ENCODE measurements at regions not wholly inside any gene's neighbourhood (a gene's known extent, or its start where the extent isn't known, plus 50 kb on each side); places are given as distances from the start of the nearest gene placed in this dataset.

DNA sequence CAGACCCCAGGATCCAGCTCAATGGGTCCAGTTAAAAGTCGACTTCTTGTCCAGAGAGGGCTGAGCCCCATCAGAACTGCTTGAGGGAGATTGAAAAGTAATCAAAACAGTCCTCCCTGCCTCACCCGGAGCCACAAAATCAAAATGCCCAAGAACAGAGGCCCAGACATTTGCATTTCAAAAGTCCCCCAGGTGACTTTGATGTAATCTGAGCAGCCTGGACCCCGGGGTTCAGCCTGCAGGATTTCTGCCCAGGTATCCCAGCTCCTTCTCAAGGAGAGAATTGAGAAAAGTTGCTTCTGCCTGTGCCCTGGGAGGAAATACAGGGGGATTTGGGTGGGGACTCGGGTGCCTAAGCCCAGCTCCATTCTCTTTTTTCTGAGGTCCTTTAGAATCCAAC, 1385.0 kb downstream of the TBC1D22A start:
- no peak overlapping the region for H3K27ac ChIP-seq (ENCODE audit: low read depth, low read length)
- H3K27me3 ChIP-seq (ENCODE audit: control insufficient read depth, low read length) = no peaks in the 10 kb centered on the region
- H3K9me3 ChIP-seq (ENCODE audit: control insufficient read depth, insufficient read depth, low read length) = no peaks in the 10 kb centered on the region
- H3K4me1 ChIP-seq (ENCODE audit: control insufficient read depth, low read length) = peaks cover 12% of the 10 kb centered on the region
- H3K36me3 ChIP-seq (ENCODE audit: control insufficient read depth, low read length) = no peaks in the 10 kb centered on the region
- no peaks in the 10 kb centered on the region for H3K79me2 ChIP-seq (ENCODE audit: control insufficient read depth, low read length)
- TF ChIP-seq EZH2phosphoT487 (IDR thresholded peaks at IDR 0.05; ENCODE audit: borderline replicate concordance, low read length) = no peak
- TF ChIP-seq, protein P1, sequence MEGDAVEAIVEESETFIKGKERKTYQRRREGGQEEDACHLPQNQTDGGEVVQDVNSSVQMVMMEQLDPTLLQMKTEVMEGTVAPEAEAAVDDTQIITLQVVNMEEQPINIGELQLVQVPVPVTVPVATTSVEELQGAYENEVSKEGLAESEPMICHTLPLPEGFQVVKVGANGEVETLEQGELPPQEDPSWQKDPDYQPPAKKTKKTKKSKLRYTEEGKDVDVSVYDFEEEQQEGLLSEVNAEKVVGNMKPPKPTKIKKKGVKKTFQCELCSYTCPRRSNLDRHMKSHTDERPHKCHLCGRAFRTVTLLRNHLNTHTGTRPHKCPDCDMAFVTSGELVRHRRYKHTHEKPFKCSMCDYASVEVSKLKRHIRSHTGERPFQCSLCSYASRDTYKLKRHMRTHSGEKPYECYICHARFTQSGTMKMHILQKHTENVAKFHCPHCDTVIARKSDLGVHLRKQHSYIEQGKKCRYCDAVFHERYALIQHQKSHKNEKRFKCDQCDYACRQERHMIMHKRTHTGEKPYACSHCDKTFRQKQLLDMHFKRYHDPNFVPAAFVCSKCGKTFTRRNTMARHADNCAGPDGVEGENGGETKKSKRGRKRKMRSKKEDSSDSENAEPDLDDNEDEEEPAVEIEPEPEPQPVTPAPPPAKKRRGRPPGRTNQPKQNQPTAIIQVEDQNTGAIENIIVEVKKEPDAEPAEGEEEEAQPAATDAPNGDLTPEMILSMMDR (IDR thresholded peaks at IDR 0.05; ENCODE audit: low read depth, low read length, poor library complexity, severe bottlenecking) = no peak
- H3K4me2 ChIP-seq (ENCODE audit: low read length) = no peak overlapping the region
- H3F3A ChIP-seq (ENCODE audit: control insufficient read depth, insufficient read depth) = no peaks in the 10 kb centered on the region
- H3K9me2 ChIP-seq (replicated peaks; ENCODE audit: control insufficient read depth, low read length) = no peaks in the 10 kb centered on the region
- H3K4me3 ChIP-seq (ENCODE audit: low read length) = no peak overlapping the region
- no peaks in the 10 kb centered on the region for H4K20me1 ChIP-seq (ENCODE audit: control insufficient read depth, insufficient read depth, low read depth, low read length)

DNA sequence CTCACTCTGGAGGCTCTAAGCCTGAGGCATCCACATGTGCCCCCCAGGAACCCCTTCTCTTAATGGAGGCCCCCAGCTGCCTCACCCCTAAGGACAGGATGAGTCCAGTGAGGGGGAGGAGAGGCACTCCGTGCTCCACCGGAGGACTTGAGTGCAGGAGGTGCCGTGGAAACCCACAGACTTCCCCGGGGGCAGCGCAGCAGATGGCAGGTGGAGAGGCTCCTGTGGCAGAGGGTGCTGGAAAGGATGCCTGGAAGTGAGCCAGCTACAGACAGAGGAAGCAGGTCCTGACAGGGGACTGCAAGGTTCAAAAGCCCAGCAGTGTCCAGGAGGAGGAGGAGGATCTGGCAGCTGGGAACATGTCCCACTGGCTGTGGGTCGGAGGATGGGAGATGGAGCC, 1384.0 kb downstream of the TBC1D22A start:
- Histone ChIP-seq H3K4me3 (ENCODE audit: low read length) (no peak overlapping the region), H3K27ac (ENCODE audit: low read depth, low read length) (no peak overlapping the region), H3K9me3 (ENCODE audit: control insufficient read depth, insufficient read depth, low read length) (no peaks in the 10 kb centered on the region), H3K79me2 (ENCODE audit: control insufficient read depth, low read length) (no peaks in the 10 kb centered on the region), H3K27me3 (ENCODE audit: control insufficient read depth, low read length) (no peaks in the 10 kb centered on the region), H3K4me2 (ENCODE audit: low read length) (no peak overlapping the region), H3K4me1 (ENCODE audit: control insufficient read depth, low read length) (peaks cover 3% of the 10 kb centered on the region; the same call in 1 of the 2 replicates), H4K20me1 (ENCODE audit: control insufficient read depth, insufficient read depth, low read depth, low read length) (no peaks in the 10 kb centered on the region), H3K9me2 (replicated peaks; ENCODE audit: control insufficient read depth, low read length) (no peaks in the 10 kb centered on the region), H3F3A (ENCODE audit: control insufficient read depth, insufficient read depth) (no peaks in the 10 kb centered on the region), H3K36me3 (ENCODE audit: control insufficient read depth, low read length) (no peaks in the 10 kb centered on the region)
- TF ChIP-seq, protein P1 (IDR thresholded peaks at IDR 0.05; ENCODE audit: low read depth, low read length, poor library complexity, severe bottlenecking) = no peak
- no peak for TF ChIP-seq EZH2phosphoT487 (IDR thresholded peaks at IDR 0.05; ENCODE audit: borderline replicate concordance, low read length)

DNA sequence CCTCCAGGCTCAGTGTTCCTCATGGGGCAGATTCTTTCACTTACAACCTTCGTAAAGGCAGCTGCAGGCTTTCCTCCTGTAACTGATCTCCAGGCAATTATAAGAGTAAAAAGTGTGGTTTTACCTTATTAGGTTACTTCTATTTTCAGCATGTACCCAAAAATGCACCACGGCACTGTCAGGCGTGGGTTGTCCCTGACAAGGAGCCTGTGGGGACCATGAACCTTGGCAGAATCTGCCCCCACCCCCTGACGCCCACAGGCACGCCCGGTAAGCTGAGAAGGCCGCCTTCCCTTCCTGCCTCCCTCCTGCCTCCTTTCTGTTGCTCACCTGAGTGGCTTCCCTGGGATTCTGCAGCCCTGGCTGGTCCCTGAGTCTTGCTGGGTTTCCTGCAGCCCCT, 1383.3 kb downstream of the TBC1D22A start:
- Histone ChIP-seq H3K4me1 (ENCODE audit: control insufficient read depth, low read length) (peaks cover 3% of the 10 kb centered on the region; the same call in 1 of the 2 replicates), H3F3A (ENCODE audit: control insufficient read depth, insufficient read depth) (no peaks in the 10 kb centered on the region), H3K9me3 (ENCODE audit: control insufficient read depth, insufficient read depth, low read length) (no peaks in the 10 kb centered on the region), H3K4me2 (ENCODE audit: low read length) (no peak overlapping the region), H3K27ac (ENCODE audit: low read depth, low read length) (no peak overlapping the region), H3K27me3 (ENCODE audit: control insufficient read depth, low read length) (no peaks in the 10 kb centered on the region), H3K9me2 (replicated peaks; ENCODE audit: control insufficient read depth, low read length) (no peaks in the 10 kb centered on the region), H3K79me2 (ENCODE audit: control insufficient read depth, low read length) (no peaks in the 10 kb centered on the region), H3K36me3 (ENCODE audit: control insufficient read depth, low read length) (no peaks in the 10 kb centered on the region), H3K4me3 (ENCODE audit: low read length) (no peak overlapping the region), H4K20me1 (ENCODE audit: control insufficient read depth, insufficient read depth, low read depth, low read length) (no peaks in the 10 kb centered on the region)
- TF ChIP-seq, protein P1 (IDR thresholded peaks at IDR 0.05; ENCODE audit: low read depth, low read length, poor library complexity, severe bottlenecking) = no peak
- TF ChIP-seq EZH2phosphoT487 (IDR thresholded peaks at IDR 0.05; ENCODE audit: borderline replicate concordance, low read length) = no peak
